ENCODE measurements at regions not wholly inside any gene's neighbourhood (a gene's known extent, or its start where the extent isn't known, plus 50 kb on each side); places are given as distances from the start of the nearest gene placed in this dataset.

DNA sequence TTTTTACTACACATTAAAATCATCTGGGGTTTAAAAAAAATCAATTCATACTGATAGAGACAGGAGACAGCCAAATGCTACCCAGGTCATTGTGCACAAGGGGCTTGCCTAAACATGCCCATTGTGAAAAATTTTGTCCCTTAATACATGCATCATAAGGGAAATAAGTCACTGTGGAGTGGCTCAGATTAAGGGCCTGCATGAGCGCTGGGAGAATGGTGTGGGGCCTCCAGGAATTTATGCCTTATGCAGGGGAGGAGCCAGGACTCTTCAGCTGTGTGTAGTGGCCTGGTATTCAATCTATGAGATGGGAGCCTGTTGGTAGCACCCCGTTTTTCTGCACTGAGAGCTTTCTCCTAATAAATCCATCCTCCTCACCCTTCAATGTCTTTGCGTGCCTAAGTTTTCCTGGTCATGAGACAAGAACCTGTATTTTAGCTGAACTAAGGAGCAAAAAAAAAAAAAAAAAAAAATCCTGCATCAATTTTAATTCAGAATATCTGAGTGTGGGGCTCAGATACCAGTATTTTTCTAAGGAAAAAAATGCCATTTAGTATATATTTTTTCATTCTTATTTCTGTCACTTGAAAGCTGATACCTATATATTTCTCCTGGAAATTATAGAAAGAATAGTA, 997.6 kb upstream of the ATXN8OS start:
- Histone ChIP-seq H3K27me3 (ENCODE audit: control insufficient read depth in 4 of 4, insufficient read depth in 4 of 4, low read length in 3 of 4) (no peaks in the 10 kb centered on the region), H3K4me1 (ENCODE audit: control insufficient read depth in 4 of 4, insufficient read depth in 4 of 4, low read length in 3 of 4) (no peaks in the 10 kb centered on the region), H3K27ac (ENCODE audit: low read depth in 1 of 2, low read length in 2 of 2) (no peak overlapping the region), H3K9me3 (ENCODE audit: control insufficient read depth in 4 of 4, low read length in 3 of 4) (peaks cover 0 to 4% (median 1%) of the 10 kb centered on the region in 4 donors), H3K36me3 (ENCODE audit: control insufficient read depth in 4 of 4, insufficient read depth in 3 of 4, low read depth in 1 of 4, low read length in 3 of 4) (no peaks in the 10 kb centered on the region), H3K4me3 (ENCODE audit: low read depth in 1 of 3, low read length in 3 of 3) (no peak overlapping the region), H3K9ac (ENCODE audit: low read depth in 1 of 2, low read length in 2 of 2) (no peak overlapping the region)
- TF ChIP-seq GABPA (IDR thresholded peaks at IDR 0.05 in 1 of 2, conservative IDR thresholded peaks at IDR 0.05 in 1 of 2) (no peak), TAF1 (conservative IDR thresholded peaks at IDR 0.05) (no peak), ATF3 (IDR thresholded peaks at IDR 0.05) (no peak), FOXA2 (IDR thresholded peaks at IDR 0.05) (no peak), HNF4G (IDR thresholded peaks at IDR 0.05) (no peak), NR2F2 (IDR thresholded peaks at IDR 0.05) (no peak), JUND (IDR thresholded peaks at IDR 0.05) (no peak), HNF4A (conservative IDR thresholded peaks at IDR 0.05) (no peak), RAD21 (IDR thresholded peaks at IDR 0.05) (no peak), RXRA (IDR thresholded peaks at IDR 0.05) (no peak)
- TF ChIP-seq, protein P1, sequence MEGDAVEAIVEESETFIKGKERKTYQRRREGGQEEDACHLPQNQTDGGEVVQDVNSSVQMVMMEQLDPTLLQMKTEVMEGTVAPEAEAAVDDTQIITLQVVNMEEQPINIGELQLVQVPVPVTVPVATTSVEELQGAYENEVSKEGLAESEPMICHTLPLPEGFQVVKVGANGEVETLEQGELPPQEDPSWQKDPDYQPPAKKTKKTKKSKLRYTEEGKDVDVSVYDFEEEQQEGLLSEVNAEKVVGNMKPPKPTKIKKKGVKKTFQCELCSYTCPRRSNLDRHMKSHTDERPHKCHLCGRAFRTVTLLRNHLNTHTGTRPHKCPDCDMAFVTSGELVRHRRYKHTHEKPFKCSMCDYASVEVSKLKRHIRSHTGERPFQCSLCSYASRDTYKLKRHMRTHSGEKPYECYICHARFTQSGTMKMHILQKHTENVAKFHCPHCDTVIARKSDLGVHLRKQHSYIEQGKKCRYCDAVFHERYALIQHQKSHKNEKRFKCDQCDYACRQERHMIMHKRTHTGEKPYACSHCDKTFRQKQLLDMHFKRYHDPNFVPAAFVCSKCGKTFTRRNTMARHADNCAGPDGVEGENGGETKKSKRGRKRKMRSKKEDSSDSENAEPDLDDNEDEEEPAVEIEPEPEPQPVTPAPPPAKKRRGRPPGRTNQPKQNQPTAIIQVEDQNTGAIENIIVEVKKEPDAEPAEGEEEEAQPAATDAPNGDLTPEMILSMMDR (IDR thresholded peaks at IDR 0.05; ENCODE audit: low read depth, low read length, missing input control): no peak
- TF ChIP-seq, protein P2, sequence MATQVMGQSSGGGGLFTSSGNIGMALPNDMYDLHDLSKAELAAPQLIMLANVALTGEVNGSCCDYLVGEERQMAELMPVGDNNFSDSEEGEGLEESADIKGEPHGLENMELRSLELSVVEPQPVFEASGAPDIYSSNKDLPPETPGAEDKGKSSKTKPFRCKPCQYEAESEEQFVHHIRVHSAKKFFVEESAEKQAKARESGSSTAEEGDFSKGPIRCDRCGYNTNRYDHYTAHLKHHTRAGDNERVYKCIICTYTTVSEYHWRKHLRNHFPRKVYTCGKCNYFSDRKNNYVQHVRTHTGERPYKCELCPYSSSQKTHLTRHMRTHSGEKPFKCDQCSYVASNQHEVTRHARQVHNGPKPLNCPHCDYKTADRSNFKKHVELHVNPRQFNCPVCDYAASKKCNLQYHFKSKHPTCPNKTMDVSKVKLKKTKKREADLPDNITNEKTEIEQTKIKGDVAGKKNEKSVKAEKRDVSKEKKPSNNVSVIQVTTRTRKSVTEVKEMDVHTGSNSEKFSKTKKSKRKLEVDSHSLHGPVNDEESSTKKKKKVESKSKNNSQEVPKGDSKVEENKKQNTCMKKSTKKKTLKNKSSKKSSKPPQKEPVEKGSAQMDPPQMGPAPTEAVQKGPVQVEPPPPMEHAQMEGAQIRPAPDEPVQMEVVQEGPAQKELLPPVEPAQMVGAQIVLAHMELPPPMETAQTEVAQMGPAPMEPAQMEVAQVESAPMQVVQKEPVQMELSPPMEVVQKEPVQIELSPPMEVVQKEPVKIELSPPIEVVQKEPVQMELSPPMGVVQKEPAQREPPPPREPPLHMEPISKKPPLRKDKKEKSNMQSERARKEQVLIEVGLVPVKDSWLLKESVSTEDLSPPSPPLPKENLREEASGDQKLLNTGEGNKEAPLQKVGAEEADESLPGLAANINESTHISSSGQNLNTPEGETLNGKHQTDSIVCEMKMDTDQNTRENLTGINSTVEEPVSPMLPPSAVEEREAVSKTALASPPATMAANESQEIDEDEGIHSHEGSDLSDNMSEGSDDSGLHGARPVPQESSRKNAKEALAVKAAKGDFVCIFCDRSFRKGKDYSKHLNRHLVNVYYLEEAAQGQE (IDR thresholded peaks at IDR 0.05): no peak
- 72% methylated on average over 3 of the region's 3 CpGs for WGBS
- DNase-seq (ENCODE audit: low spot score): no peak

DNA sequence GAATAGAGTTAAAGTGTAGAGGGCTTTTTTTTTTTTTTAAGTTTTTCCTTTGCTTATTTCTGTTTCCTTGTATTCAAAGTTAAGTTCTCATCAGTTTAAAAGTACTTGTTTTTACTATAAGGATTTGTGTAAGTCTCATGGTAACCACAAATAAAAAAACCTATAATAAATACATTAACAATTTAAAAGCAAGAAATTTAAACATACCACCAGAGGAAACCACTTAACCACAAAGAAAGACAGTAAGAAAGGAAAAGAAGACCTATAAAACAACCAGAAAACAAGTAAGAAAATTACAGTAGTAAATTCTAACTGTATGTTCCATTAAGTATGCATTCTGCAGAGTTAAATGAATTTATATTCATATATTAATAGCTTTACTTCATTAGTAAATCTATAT, 999.1 kb upstream of the ATXN8OS start:
- H3K36me3 ChIP-seq (ENCODE audit: control insufficient read depth in 4 of 4, insufficient read depth in 3 of 4, low read depth in 1 of 4, low read length in 3 of 4): no peaks in the 10 kb centered on the region
- peaks cover 0 to 4% (median 1%) of the 10 kb centered on the region in 4 donors for H3K9me3 ChIP-seq (ENCODE audit: control insufficient read depth in 4 of 4, low read length in 3 of 4)
- no peaks in the 10 kb centered on the region for H3K27me3 ChIP-seq (ENCODE audit: control insufficient read depth in 4 of 4, insufficient read depth in 4 of 4, low read length in 3 of 4)
- no peak overlapping the region for H3K4me3 ChIP-seq (ENCODE audit: low read depth in 1 of 3, low read length in 3 of 3)
- H3K27ac ChIP-seq (ENCODE audit: low read depth in 1 of 2, low read length in 2 of 2): no peak overlapping the region
- no peak overlapping the region for H3K9ac ChIP-seq (ENCODE audit: low read depth in 1 of 2, low read length in 2 of 2)
- DNase-seq (ENCODE audit: low spot score): no peak
- H3K4me1 ChIP-seq (ENCODE audit: control insufficient read depth in 4 of 4, insufficient read depth in 4 of 4, low read length in 3 of 4): no peaks in the 10 kb centered on the region
- TF ChIP-seq HNF4G (IDR thresholded peaks at IDR 0.05): no peak
- TF ChIP-seq NR2F2 (IDR thresholded peaks at IDR 0.05): no peak
- TF ChIP-seq, protein P3, sequence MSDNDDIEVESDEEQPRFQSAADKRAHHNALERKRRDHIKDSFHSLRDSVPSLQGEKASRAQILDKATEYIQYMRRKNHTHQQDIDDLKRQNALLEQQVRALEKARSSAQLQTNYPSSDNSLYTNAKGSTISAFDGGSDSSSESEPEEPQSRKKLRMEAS (IDR thresholded peaks at IDR 0.05): no peak
- TF ChIP-seq, protein P1 (IDR thresholded peaks at IDR 0.05; ENCODE audit: low read depth, low read length, missing input control): no peak
- TF ChIP-seq ATF3 (IDR thresholded peaks at IDR 0.05): no peak
- no peak for TF ChIP-seq EGR1 (IDR thresholded peaks at IDR 0.05; ENCODE audit: low read depth in 2 of 2)
- no peak for TF ChIP-seq JUND (IDR thresholded peaks at IDR 0.05)
- TF ChIP-seq RXRA (IDR thresholded peaks at IDR 0.05): no peak
- no peak for TF ChIP-seq RAD21 (IDR thresholded peaks at IDR 0.05)
- TF ChIP-seq FOXA2 (IDR thresholded peaks at IDR 0.05): no peak
- no peak for TF ChIP-seq SP1 (IDR thresholded peaks at IDR 0.05)
- no peak for TF ChIP-seq YY1 (IDR thresholded peaks at IDR 0.05)
- TF ChIP-seq, protein P2 (IDR thresholded peaks at IDR 0.05): no peak
- TF ChIP-seq, protein P4, sequence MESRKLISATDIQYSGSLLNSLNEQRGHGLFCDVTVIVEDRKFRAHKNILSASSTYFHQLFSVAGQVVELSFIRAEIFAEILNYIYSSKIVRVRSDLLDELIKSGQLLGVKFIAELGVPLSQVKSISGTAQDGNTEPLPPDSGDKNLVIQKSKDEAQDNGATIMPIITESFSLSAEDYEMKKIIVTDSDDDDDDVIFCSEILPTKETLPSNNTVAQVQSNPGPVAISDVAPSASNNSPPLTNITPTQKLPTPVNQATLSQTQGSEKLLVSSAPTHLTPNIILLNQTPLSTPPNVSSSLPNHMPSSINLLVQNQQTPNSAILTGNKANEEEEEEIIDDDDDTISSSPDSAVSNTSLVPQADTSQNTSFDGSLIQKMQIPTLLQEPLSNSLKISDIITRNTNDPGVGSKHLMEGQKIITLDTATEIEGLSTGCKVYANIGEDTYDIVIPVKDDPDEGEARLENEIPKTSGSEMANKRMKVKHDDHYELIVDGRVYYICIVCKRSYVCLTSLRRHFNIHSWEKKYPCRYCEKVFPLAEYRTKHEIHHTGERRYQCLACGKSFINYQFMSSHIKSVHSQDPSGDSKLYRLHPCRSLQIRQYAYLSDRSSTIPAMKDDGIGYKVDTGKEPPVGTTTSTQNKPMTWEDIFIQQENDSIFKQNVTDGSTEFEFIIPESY (IDR thresholded peaks at IDR 0.05): no peak
